ENCODE measurements at regions not wholly inside any gene's neighbourhood (a gene's known extent, or its start where the extent isn't known, plus 50 kb on each side); places are given as distances from the start of the nearest gene placed in this dataset.

DNA sequence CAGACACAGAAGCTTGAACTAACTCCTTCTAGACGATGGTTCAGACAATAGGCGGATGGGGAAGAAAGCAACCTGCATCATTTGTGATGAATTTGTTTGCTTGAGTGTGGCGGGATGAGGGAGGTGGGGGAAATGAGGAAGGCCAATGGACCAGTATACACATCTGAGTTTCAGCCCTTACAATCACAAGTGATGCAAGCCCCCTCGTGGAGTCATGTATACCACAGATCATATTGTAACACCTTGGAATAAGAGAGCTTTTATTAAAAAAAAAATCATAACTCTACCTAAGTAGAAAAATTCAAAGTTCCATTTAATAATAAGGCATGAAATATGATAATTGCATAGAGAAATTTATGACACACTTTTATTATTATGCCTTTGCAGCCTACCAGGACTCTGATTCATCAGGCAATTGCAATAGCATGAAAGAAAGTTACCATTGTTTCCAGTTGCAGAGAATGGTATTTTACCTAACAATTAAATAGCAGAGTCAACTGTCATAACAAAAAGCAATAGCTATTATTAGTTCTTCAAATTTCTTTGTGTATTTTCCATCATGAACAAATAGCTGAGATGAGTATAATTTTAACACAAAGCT lies 230.2 kb upstream of the AKR1E2 start:
- no peaks in the 10 kb centered on the region for H3K9me1 ChIP-seq (ENCODE audit: control insufficient read depth, insufficient read depth, low read length)
- in situ Hi-C loops (cut with MboI) = no loop called here
- H3K4me1 ChIP-seq (replicated peaks in 1 of 2; ENCODE audit: control insufficient read depth in 2 of 2, insufficient read depth in 2 of 2, low read length in 2 of 2) = no peaks in the 10 kb centered on the region
- POLR2A ChIA-PET = no interaction called here
- intact Hi-C loops (cut with micrococcal nuclease) = no loop called here
- no peak for DNase-seq (ENCODE audit: extremely low read depth in 1 of 4, low spot score in 3 of 4)
- H4K20me1 ChIP-seq (replicated peaks; ENCODE audit: control insufficient read depth, insufficient read depth, low read length) = no peaks in the 10 kb centered on the region
- no peaks in the 10 kb centered on the region for H3K9me3 ChIP-seq (replicated peaks; ENCODE audit: control insufficient read depth, insufficient read depth, low read depth, low read length)
- H3K4me2 ChIP-seq (ENCODE audit: insufficient read depth, low read length) = no peak overlapping the region
- CTCF ChIA-PET (ENCODE audit: low intra/inter-chr PET ratio) = no interaction called here
- no peaks in the 10 kb centered on the region for H3K36me3 ChIP-seq (ENCODE audit: control insufficient read depth, insufficient read depth, low read length)
- no peak for FAIRE-seq
- no peak overlapping the region for H3K4me3 ChIP-seq
- BruUV-seq (replicated peaks) = no TSS peak
- H3K27ac ChIP-seq (ENCODE audit: extremely low read depth, low read depth, low read length) = no peak overlapping the region
- H3K9ac ChIP-seq (ENCODE audit: insufficient read depth in 1 of 2, low read depth in 2 of 2, low read length in 2 of 2) = no peak overlapping the region
- 3% methylated on average over 4 of the region's 4 CpGs for WGBS (ENCODE audit: insufficient coverage, low coverage, missing lambda C conversion rate)
- ATAC-seq = no peak
- TF ChIP-seq, protein P1, sequence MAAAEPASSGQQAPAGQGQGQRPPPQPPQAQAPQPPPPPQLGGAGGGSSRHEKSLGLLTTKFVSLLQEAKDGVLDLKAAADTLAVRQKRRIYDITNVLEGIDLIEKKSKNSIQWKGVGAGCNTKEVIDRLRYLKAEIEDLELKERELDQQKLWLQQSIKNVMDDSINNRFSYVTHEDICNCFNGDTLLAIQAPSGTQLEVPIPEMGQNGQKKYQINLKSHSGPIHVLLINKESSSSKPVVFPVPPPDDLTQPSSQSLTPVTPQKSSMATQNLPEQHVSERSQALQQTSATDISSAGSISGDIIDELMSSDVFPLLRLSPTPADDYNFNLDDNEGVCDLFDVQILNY (CRISPR knock-in tag; IDR thresholded peaks at IDR 0.05) = no peak
- TF ChIP-seq NCOA4 (IDR thresholded peaks at IDR 0.05; ENCODE audit: partially characterized antibody) = no peak
- TF ChIP-seq RREB1 (CRISPR knock-in tag; IDR thresholded peaks at IDR 0.05) = no peak
- TF ChIP-seq NCOA2 (IDR thresholded peaks at IDR 0.05; ENCODE audit: partially characterized antibody in 2 of 2) = no peak
- TF ChIP-seq ZNF561 (CRISPR knock-in tag; conservative IDR thresholded peaks at IDR 0.05) = no peak
- no peak for TF ChIP-seq MAFK (IDR thresholded peaks at IDR 0.05; ENCODE audit: low read length)
- TF ChIP-seq HDAC6 (IDR thresholded peaks at IDR 0.05; ENCODE audit: low read depth, low read length) = no peak
- H3K79me2 ChIP-seq (ENCODE audit: control insufficient read depth, insufficient read depth, low read length) = no peaks in the 10 kb centered on the region
- H2AFZ ChIP-seq (ENCODE audit: low read depth, low read length) = no peak overlapping the region
- no peaks in the 10 kb centered on the region for H3K27me3 ChIP-seq (ENCODE audit: control insufficient read depth in 2 of 2, insufficient read depth in 2 of 2, low read length in 2 of 2)

All from K562 (cell line).